ENCODE measurements at regions not wholly inside any gene's neighbourhood (a gene's known extent, or its start where the extent isn't known, plus 50 kb on each side); places are given as distances from the start of the nearest gene placed in this dataset.

DNA sequence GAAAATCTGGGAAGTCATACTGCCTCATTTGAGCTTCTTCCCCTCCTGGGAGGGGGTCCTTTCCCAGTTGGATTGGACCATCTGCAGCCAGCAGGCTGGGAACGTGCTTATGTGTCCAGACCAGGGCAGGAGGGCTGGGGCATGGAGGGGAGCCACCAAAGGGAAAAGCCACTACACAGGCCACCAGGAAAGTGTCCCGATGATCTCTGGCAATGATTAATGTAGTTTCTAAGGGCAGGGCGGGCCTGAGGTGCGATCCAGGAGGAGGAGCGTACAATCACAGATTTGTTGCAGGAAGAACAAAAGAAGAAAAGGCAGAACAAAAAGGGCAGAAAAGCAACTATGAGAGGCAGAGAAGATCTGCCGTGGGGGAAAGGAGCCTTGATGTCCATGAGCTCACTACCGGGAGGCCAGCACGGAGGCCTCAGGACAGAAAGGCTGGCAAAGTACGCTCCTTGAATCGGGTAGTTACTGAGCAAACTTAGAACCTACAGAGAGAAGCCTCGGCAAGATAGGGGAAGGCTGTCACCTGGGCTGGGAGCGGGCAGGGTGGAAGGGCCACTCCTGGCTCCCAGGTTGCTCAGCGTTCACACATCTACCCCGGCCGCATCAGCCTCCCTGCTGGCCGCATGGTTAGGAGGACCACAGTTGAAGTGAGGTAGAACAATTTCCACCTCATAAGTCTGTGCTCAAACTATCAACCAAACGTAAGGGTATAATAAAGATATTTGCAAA, 79.5 kb upstream of the PCSK6 start:
- DNase-seq (ENCODE audit: low read depth in 1 of 2, low spot score in 1 of 2) = no peak
- Histone ChIP-seq H3K27ac (replicated peaks) (no peak overlapping the region), H3K27me3 (ENCODE audit: insufficient read depth, poor library complexity, severe bottlenecking) (no peaks in the 10 kb centered on the region), H3K4me3 (replicated peaks; ENCODE audit: insufficient read depth, low read length) (no peak overlapping the region)
- TF ChIP-seq CTCF (IDR thresholded peaks at IDR 0.05; ENCODE audit: insufficient read depth, low read length) (no peak), REST (IDR thresholded peaks at IDR 0.05; ENCODE audit: insufficient replicate concordance, low read depth) (no peak), POLR2AphosphoS5 (IDR thresholded peaks at IDR 0.05; ENCODE audit: low read depth) (no peak), SPI1 (IDR thresholded peaks at IDR 0.05; ENCODE audit: borderline replicate concordance, low read depth) (no peak), GABPA (IDR thresholded peaks at IDR 0.05; ENCODE audit: low read depth) (no peak)

DNA sequence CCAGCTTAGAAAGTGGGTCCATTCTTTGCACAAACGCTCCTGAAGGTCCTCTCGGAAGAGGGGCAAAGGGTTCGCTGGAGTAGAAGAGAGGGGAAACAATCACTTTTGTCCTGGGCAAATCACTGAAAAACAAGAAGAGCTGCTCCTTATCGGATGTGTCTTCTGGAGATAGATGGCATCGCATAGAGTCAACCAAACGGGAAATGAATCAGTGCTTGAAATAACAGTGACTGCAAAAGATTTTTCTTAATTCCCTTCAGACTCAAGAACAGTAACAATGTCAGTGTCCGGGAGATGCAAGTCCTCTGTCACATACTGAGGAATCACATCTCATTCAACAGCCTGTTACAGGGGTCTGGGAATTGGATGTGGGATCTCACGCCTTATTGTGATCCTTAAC, 78.8 kb upstream of the PCSK6 start:
- Histone ChIP-seq H3K27me3 (ENCODE audit: insufficient read depth, poor library complexity, severe bottlenecking) (no peaks in the 10 kb centered on the region), H3K27ac (replicated peaks) (no peak overlapping the region), H3K4me3 (replicated peaks; ENCODE audit: insufficient read depth, low read length) (no peak overlapping the region)
- TF ChIP-seq CTCF (IDR thresholded peaks at IDR 0.05; ENCODE audit: insufficient read depth, low read length) (no peak), GABPA (IDR thresholded peaks at IDR 0.05; ENCODE audit: low read depth) (no peak), SPI1 (IDR thresholded peaks at IDR 0.05; ENCODE audit: borderline replicate concordance, low read depth) (no peak)
- no peak for DNase-seq (ENCODE audit: low read depth in 1 of 2, low spot score in 1 of 2)

GRCh38 chr15:101566748-101567488, 77.4 kb upstream of the PCSK6 start:
- H3K27me3 ChIP-seq (ENCODE audit: insufficient read depth, poor library complexity, severe bottlenecking) = no peaks in the 10 kb centered on the region
- H3K27ac ChIP-seq (replicated peaks) = no peak overlapping the region
- H3K4me3 ChIP-seq (replicated peaks; ENCODE audit: insufficient read depth, low read length) = no peak overlapping the region
- DNase-seq (ENCODE audit: low read depth in 1 of 2, low spot score in 1 of 2) = no peak
- TF ChIP-seq REST (IDR thresholded peaks at IDR 0.05; ENCODE audit: insufficient replicate concordance, low read depth) = no peak
- TF ChIP-seq CTCF (IDR thresholded peaks at IDR 0.05; ENCODE audit: insufficient read depth, low read length) = no peak
- no peak for TF ChIP-seq POLR2AphosphoS5 (IDR thresholded peaks at IDR 0.05; ENCODE audit: low read depth)
- TF ChIP-seq SPI1 (IDR thresholded peaks at IDR 0.05; ENCODE audit: borderline replicate concordance, low read depth) = no peak
- no peak for TF ChIP-seq GABPA (IDR thresholded peaks at IDR 0.05; ENCODE audit: low read depth)

Data from HL-60 (cell line).